ENCODE measurements at regions not wholly inside any gene's neighbourhood (a gene's known extent, or its start where the extent isn't known, plus 50 kb on each side); places are given as distances from the start of the nearest gene placed in this dataset.
"Not testable (repeated sequence)": the region's sequence is repeated elsewhere in the genome, so short reads cannot be mapped to it uniquely, and the experiment has no call there.

DNA sequence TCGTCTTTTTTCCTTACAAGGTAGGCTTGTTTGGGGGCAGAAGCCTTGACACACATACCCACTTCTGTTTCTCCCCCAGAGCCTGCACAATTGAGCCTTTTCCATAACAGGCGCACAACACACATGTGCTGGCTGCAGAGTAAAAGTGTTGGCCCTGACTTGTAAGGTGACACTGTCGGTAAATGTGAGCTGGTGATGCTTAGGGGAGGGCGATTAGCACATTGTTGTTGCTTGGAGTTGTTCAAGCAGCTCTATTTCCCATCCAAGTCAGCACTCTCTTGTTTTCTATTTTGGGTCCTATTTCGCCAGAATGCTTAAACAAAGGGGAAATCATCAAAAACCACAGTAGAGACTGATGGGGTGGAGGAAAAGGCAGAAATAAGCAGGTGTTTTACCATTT, 51.9 kb upstream of the PTPRJ start:
- DNase-seq (ENCODE audit: low spot score), result no peak

- no peak for DNase-seq (ENCODE audit: low spot score)
These were observed 56.1 kb upstream of the PTPRJ start for GRCh38 chr11:47924184-47924691.

DNA sequence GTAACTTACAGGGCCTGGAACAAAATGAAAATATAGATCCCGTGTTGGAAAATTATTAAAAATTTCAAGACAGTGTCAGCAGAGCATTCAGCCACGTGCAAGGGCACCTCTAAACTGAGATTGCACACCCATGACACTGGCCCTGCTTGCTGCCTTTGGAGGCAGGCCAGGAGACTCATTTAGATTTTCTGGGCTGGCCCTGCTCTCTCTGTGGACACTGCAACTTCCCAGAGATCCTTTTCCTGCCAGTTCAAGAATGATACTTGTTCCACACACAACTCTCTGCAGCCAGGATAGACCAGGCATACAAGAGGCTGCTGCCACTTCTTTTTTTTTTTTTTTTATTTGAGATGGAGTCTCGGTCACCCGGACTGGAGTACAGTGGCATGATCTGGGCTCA, 56.7 kb upstream of the PTPRJ start:
- DNase-seq (ENCODE audit: low spot score), result no peak

- DNase-seq (ENCODE audit: low spot score), result not testable (repeated sequence)
These were observed 59.2 kb upstream of the PTPRJ start for GRCh38 chr11:47921080-47921555.

GRCh38 chr11:47918882-47919495, 61.4 kb upstream of the PTPRJ start:
- no peak for DNase-seq (ENCODE audit: low spot score)

DNA sequence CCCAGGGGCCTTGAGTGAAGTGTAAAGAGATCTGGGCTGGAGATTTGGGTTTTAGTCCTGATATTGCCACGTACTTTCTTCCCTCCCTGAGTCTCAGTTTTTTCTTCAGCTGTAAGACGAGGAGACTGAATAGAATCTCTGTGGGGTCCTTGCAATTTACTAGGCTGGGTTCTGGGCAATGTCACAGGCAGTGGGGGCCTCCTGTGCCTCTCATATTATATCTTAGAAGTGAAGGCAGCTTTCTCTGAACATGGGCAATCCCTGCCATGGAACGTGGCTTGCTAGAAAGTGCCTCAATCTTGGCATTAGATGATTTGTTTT, 62.0 kb upstream of the PTPRJ start:
- DNase-seq (ENCODE audit: low spot score), result no peak

GRCh38 chr11:47917599-47918369, 62.6 kb upstream of the PTPRJ start:
- DNase-seq (ENCODE audit: low spot score), result peak; percentile 39

DNA sequence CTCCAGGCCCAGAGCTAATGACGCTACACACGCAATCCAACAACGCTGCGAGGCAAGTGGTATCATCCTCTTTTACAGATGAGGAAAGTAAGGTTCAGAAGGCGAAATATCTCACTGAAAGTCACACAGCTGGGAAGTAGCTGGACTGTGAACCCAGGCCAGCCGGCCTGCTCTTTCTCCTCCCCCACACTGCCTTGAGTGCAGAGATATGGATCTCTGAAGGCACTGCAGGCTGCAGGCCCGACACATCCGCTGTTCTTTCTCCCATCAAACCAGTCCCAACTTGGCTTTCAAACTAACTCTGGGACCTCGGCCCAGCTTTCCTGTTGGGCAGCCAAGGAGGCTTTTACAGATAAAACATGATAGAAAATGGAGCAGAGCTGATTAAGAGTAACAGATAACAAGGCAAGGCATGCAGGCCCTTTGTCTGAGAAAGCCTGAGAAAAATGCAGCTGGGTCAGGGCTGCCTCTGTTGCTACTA, 64.0 kb upstream of the PTPRJ start:
- no peak for DNase-seq (ENCODE audit: low spot score)

DNA sequence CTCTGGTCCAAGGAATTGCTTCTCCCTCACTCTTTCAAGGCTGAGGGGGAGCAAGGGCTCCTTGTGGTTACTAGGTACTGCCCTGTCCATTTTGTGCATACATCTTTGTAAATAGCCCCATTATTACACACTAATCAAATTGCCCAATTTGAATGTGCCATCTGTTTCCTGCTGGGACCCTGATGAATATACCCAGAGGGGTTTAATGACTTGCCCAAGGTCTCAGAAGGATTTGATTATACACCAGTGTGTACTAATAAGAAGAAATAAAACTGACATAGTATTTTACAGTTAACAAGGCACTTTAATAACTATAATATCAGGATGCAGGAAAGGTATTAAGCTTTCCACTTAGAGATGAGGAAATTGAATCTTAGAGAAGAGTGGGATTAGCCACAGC, 64.6 kb upstream of the PTPRJ start:
- DNase-seq (ENCODE audit: low spot score), result no peak

DNA sequence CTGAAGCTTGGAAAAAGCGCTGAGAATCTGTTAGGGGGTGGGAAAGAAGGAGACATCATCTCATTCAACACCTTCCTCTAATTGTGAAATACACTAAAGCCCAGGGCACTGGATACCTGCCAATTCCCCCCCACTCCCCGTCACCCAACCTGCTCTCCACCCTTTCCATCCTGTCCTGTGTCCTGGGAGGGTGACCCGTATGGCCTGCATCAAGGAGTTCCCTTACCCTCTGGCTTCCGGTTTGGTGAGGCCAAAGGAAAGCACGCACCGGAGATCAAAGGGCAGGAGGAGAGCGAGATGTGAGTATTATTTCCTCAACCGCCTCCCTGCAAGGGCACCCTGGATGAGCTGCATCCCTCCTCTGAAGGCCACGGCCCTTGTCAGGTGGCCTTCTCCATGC, 65.0 kb upstream of the PTPRJ start:
- no peak for DNase-seq (ENCODE audit: low spot score)

DNA sequence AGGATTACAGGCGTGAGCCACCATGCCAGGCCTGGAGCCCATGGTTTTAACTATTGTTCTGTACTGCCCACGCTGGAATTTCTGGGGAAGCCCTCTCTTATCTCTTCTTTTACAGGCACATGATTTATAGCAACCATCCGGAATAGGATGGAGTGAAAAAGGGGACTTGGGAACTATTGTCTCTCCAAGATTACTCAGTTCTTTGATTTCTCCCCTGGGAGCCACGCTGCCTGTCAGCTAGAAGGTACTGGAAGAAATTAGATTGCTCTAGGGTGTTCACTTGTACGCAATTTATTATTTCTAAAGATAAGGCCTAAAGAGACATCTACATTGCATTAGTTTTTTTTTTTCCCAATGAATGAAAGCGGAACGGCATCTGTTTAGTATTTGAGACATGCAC, 65.6 kb upstream of the PTPRJ start:
- DNase-seq (ENCODE audit: low spot score), result no peak

DNA sequence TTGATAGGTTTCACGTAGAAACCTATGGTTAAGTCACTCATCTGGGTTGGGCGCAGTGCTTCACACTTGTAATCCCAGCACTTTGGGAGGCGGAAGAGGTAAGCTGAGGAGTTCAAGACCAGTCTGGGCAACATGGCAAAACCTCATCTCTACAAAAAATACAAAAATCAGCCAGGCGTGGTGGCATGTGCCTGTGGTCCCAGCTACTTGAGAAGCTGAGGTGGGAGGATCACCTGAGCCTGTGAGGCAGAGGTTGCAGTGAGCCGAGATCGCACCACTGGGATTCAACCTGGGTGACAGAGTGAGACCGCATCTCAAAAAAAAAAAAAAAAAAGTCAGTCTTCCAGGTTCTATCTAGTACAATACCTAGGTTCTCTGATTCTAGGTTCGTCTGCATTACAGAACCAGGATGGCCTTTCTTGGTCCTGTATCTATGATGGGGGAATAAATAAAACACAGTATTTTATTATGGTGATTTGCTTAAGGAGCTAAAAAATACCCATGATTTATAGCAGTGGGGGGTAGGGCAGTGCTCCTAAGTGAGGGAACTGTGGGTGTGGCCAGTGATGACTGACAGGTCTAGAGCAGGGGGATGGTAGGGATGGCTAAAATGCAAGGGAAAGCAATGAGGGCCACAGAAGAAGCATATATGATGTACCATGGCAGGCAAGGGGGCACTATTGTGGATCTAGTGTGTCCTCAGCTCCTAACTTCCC, 65.5 kb upstream of the NUP160 start:
- DNase-seq (ENCODE audit: low spot score), result no peak

GRCh38 chr11:47912843-47913437, 64.8 kb upstream of the NUP160 start:
- no peak for DNase-seq (ENCODE audit: low spot score)

DNA sequence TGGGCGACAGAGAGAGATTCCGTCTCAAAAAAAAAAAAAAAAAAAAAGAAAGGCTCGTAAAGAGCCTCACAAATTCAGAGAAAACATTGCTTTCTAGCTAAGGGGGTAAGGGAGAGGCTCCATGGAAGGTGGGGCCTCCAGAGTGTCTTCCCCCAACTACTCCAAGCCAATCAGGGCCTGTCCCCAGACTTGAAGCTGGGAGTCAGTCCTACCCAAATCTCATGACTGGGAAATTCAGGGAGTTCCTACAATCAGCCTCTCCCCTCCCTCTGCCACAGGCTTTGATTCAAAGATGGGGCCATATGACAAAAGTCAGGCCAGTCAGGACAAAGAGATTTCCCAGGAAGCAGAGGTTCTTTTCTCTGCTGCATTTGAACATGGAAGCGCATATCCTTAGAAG, 63.0 kb upstream of the NUP160 start:
- no peak for DNase-seq (ENCODE audit: low spot score)

- no peak for DNase-seq (ENCODE audit: low spot score)
These were observed 60.0 kb upstream of the NUP160 start for GRCh38 chr11:47908198-47908597.

DNA sequence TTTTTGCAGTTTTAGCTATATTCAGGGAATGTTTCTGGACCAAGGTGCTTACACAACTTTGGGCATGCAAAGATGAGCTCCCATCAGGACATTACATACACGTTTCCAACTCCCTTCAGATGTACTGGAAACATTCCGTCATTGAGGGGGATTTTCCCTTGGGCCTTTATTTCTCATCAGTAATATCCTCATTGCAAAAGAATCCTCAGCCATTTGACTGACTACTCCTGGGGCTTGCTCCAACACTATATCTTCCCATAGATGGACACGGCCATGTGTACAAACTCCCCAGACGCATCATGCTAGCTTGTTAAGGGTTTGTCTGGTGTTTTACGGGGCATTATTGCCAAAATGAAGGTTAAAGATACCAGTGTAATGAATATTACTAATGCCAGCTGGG, 59.3 kb upstream of the NUP160 start:
- DNase-seq (ENCODE audit: low spot score), result no peak

DNA sequence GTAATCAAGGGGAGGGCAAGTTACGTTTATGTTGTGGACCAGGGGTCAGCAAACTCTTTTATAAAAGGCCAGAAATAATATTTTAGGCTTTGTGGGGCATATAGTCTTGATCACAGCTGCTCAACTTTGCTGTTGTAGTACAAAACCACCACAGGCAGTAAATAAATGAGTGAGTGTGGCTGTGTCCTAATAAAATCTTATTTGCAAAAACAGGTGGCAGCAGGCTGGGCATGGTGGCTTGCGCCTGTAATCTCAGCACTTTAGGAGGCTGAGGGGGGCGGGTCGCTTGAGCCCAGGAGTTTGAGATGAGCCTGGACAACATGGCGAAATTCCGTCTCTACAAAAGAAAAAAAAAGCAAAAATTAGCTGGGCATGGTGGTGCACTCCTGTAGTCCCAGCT, 57.9 kb upstream of the NUP160 start:
- DNase-seq (ENCODE audit: low spot score), result no peak

DNA sequence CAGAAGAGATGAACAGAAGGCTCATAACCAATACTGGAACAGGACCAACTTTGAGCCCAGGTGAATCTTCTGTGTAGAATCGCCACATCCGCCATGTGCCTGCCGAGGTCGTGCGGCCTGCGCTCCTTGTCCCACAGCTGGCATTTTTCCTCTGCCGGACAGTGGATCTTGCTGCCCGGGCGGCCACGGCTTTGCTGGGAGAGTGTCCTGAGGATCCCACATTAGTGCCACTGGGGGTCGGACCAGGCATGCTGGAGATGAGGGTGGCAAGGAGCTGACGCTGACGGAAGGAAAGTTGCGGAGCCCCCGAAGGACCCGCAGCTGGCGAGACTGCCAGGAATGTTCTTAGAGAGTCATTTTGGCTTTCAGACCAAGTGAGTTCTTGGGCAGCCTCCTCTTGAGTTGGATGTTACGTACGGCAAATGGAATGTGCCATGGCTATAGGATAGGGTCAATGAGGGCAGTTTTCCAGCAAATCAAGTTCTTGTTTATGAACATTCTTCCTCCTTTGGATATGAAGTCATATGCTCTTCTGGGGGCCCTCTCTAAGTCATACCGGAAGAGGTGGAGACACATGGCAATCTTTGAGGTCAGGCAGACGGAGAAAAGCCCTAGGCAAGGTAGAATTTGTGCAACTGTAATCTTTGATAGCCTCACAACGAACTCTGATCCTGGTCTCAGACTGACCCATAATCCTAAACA, 57.4 kb upstream of the NUP160 start:
- DNase-seq (ENCODE audit: low spot score), result no peak

DNA sequence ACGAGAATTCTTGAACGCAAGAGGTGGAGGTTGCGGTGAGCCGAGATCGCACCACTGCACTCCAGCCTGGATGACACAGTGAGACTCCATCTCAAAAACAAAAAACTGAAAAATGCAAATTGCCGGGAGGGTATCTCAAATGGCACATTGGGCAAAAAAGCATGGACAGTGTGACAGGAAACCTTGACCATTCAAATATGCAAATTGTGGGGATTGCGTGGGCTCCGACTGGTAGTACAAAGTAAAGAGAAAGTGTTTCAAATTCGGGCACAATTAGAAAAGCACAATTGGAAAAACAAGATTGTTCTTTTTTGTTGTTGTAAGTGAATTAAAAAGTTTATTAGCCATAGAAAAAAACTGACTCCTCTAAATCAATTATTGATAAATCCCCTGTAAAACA, 56.7 kb upstream of the NUP160 start:
- no peak for DNase-seq (ENCODE audit: low spot score)

GRCh38 chr11:47904048-47904447, 55.9 kb upstream of the NUP160 start:
- no peak for DNase-seq (ENCODE audit: low spot score)

GRCh38 chr11:47899801-47900200, 51.7 kb upstream of the NUP160 start:
- DNase-seq (ENCODE audit: low spot score), result no peak
